ENCODE measurements at regions not wholly inside any gene's neighbourhood (a gene's known extent, or its start where the extent isn't known, plus 50 kb on each side); places are given as distances from the start of the nearest gene placed in this dataset.

GRCh38 chr3:18058666-18059065, 316.2 kb upstream of the TBC1D5 start:
- Histone ChIP-seq H3K27me3 (ENCODE audit: insufficient read depth, low read length, poor library complexity) (no peaks in the 10 kb centered on the region), H3K79me1 (ENCODE audit: low read length) (no peaks in the 10 kb centered on the region), H2BK15ac (replicated peaks; ENCODE audit: low read depth) (no peak overlapping the region), H2BK120ac (ENCODE audit: low read depth, low read length) (no peak overlapping the region), H3K18ac (ENCODE audit: low read length) (no peak overlapping the region), H3K56ac (ENCODE audit: low read length) (no peak overlapping the region), H4K8ac (ENCODE audit: low read depth, low read length) (no peak overlapping the region), H3K79me2 (ENCODE audit: control insufficient read depth, insufficient read depth, low read length) (no peaks in the 10 kb centered on the region), H3K36me3 (ENCODE audit: control insufficient read depth, insufficient read depth, low read length) (no peaks in the 10 kb centered on the region), H2AK5ac (ENCODE audit: low read length) (no peak overlapping the region), H3K4me3 (ENCODE audit: low read length) (no peak overlapping the region), H3K9ac (ENCODE audit: low read length) (no peak overlapping the region), H3K4me2 (ENCODE audit: low read length) (no peak overlapping the region), H4K5ac (ENCODE audit: low read length) (no peak overlapping the region), H3K27ac (ENCODE audit: low read depth, low read length) (no peak overlapping the region), H3K4me1 (ENCODE audit: control insufficient read depth, low read depth, low read length) (no peaks in the 10 kb centered on the region), H2BK5ac (ENCODE audit: low read length) (no peak overlapping the region), H3K4ac (ENCODE audit: low read depth, low read length) (no peak overlapping the region), H3K23ac (ENCODE audit: low read length) (no peak overlapping the region)
- no peak for DNase-seq
- WGBS (ENCODE audit: extremely low coverage, insufficient coverage, low lambda C conversion rate), result no CpG with 5 or more reads among the region's 2 CpGs

- no peak overlapping the region for H3K9ac ChIP-seq (ENCODE audit: low read length)
- H3K79me1 ChIP-seq (ENCODE audit: low read length), result no peaks in the 10 kb centered on the region
- H2AK5ac ChIP-seq (ENCODE audit: low read length), result no peak overlapping the region
- H3K36me3 ChIP-seq (ENCODE audit: control insufficient read depth, insufficient read depth, low read length), result no peaks in the 10 kb centered on the region
- no peaks in the 10 kb centered on the region for H3K4me1 ChIP-seq (ENCODE audit: control insufficient read depth, low read depth, low read length)
- H2BK15ac ChIP-seq (replicated peaks; ENCODE audit: low read depth), result no peak overlapping the region
- WGBS (ENCODE audit: extremely low coverage, insufficient coverage, low lambda C conversion rate), result no CpG with 5 or more reads among the region's 2 CpGs
- no peaks in the 10 kb centered on the region for H3K27me3 ChIP-seq (ENCODE audit: insufficient read depth, low read length, poor library complexity)
- no peak overlapping the region for H3K56ac ChIP-seq (ENCODE audit: low read length)
- no peak overlapping the region for H3K27ac ChIP-seq (ENCODE audit: low read depth, low read length)
- no peak overlapping the region for H4K8ac ChIP-seq (ENCODE audit: low read depth, low read length)
- no peak overlapping the region for H2BK5ac ChIP-seq (ENCODE audit: low read length)
- no peak overlapping the region for H3K4ac ChIP-seq (ENCODE audit: low read depth, low read length)
- H3K4me3 ChIP-seq (ENCODE audit: low read length), result no peak overlapping the region
- H3K23ac ChIP-seq (ENCODE audit: low read length), result no peak overlapping the region
- H3K4me2 ChIP-seq (ENCODE audit: low read length), result no peak overlapping the region
- no peak for DNase-seq
- no peak overlapping the region for H4K5ac ChIP-seq (ENCODE audit: low read length)
- H3K79me2 ChIP-seq (ENCODE audit: control insufficient read depth, insufficient read depth, low read length), result no peaks in the 10 kb centered on the region
- no peak overlapping the region for H3K18ac ChIP-seq (ENCODE audit: low read length)
- no peak overlapping the region for H2BK120ac ChIP-seq (ENCODE audit: low read depth, low read length)
These were observed 315.1 kb upstream of the TBC1D5 start for GRCh38 chr3:18057471-18058091.

GRCh38 chr3:18054625-18055024, 312.2 kb upstream of the TBC1D5 start:
- no peak overlapping the region for H3K4ac ChIP-seq (ENCODE audit: low read depth, low read length)
- no peak overlapping the region for H4K5ac ChIP-seq (ENCODE audit: low read length)
- no peak overlapping the region for H3K9ac ChIP-seq (ENCODE audit: low read length)
- H3K4me1 ChIP-seq (ENCODE audit: control insufficient read depth, low read depth, low read length), result no peaks in the 10 kb centered on the region
- no peak overlapping the region for H2AK5ac ChIP-seq (ENCODE audit: low read length)
- H3K23ac ChIP-seq (ENCODE audit: low read length), result no peak overlapping the region
- H4K8ac ChIP-seq (ENCODE audit: low read depth, low read length), result no peak overlapping the region
- no peaks in the 10 kb centered on the region for H3K79me1 ChIP-seq (ENCODE audit: low read length)
- no peak for DNase-seq
- no peak overlapping the region for H3K4me2 ChIP-seq (ENCODE audit: low read length)
- H3K36me3 ChIP-seq (ENCODE audit: control insufficient read depth, insufficient read depth, low read length), result no peaks in the 10 kb centered on the region
- H3K18ac ChIP-seq (ENCODE audit: low read length), result no peak overlapping the region
- H3K27me3 ChIP-seq (ENCODE audit: insufficient read depth, low read length, poor library complexity), result no peaks in the 10 kb centered on the region
- no peak overlapping the region for H2BK5ac ChIP-seq (ENCODE audit: low read length)
- no peaks in the 10 kb centered on the region for H3K79me2 ChIP-seq (ENCODE audit: control insufficient read depth, insufficient read depth, low read length)
- no peak overlapping the region for H2BK120ac ChIP-seq (ENCODE audit: low read depth, low read length)
- WGBS (ENCODE audit: extremely low coverage, insufficient coverage, low lambda C conversion rate), result no CpG with 5 or more reads among the region's 1 CpG
- no peak overlapping the region for H3K4me3 ChIP-seq (ENCODE audit: low read length)
- no peak overlapping the region for H2BK15ac ChIP-seq (replicated peaks; ENCODE audit: low read depth)
- no peak overlapping the region for H3K27ac ChIP-seq (ENCODE audit: low read depth, low read length)
- no peak overlapping the region for H3K56ac ChIP-seq (ENCODE audit: low read length)

GRCh38 chr3:18051306-18051705, 308.9 kb upstream of the TBC1D5 start:
- Histone ChIP-seq H3K23ac (ENCODE audit: low read length) (no peak overlapping the region), H4K5ac (ENCODE audit: low read length) (no peak overlapping the region), H3K27ac (ENCODE audit: low read depth, low read length) (no peak overlapping the region), H3K18ac (ENCODE audit: low read length) (no peak overlapping the region), H3K36me3 (ENCODE audit: control insufficient read depth, insufficient read depth, low read length) (no peaks in the 10 kb centered on the region), H2BK15ac (replicated peaks; ENCODE audit: low read depth) (no peak overlapping the region), H3K79me1 (ENCODE audit: low read length) (no peaks in the 10 kb centered on the region), H3K9ac (ENCODE audit: low read length) (no peak overlapping the region), H2BK120ac (ENCODE audit: low read depth, low read length) (no peak overlapping the region), H3K4ac (ENCODE audit: low read depth, low read length) (no peak overlapping the region), H3K4me2 (ENCODE audit: low read length) (no peak overlapping the region), H3K4me3 (ENCODE audit: low read length) (no peak overlapping the region), H3K79me2 (ENCODE audit: control insufficient read depth, insufficient read depth, low read length) (no peaks in the 10 kb centered on the region), H2BK5ac (ENCODE audit: low read length) (no peak overlapping the region), H3K56ac (ENCODE audit: low read length) (no peak overlapping the region), H2AK5ac (ENCODE audit: low read length) (no peak overlapping the region), H3K4me1 (ENCODE audit: control insufficient read depth, low read depth, low read length) (no peaks in the 10 kb centered on the region), H3K27me3 (ENCODE audit: insufficient read depth, low read length, poor library complexity) (no peaks in the 10 kb centered on the region), H4K8ac (ENCODE audit: low read depth, low read length) (no peak overlapping the region)
- DNase-seq, result no peak
- no CpG with 5 or more reads among the region's 3 CpGs for WGBS (ENCODE audit: extremely low coverage, insufficient coverage, low lambda C conversion rate)

- Histone ChIP-seq H3K27ac (ENCODE audit: low read depth, low read length) (no peak overlapping the region), H3K4ac (ENCODE audit: low read depth, low read length) (no peak overlapping the region), H3K4me2 (ENCODE audit: low read length) (no peak overlapping the region)
These were observed 306.7 kb upstream of the TBC1D5 start for GRCh38 chr3:18049096-18049495.

GRCh38 chr3:18047052-18047451, 304.6 kb upstream of the TBC1D5 start:
- Histone ChIP-seq H3K18ac (ENCODE audit: low read length) (no peak overlapping the region), H2BK5ac (ENCODE audit: low read length) (no peak overlapping the region), H3K4me2 (ENCODE audit: low read length) (no peak overlapping the region), H4K8ac (ENCODE audit: low read depth, low read length) (no peak overlapping the region), H3K4ac (ENCODE audit: low read depth, low read length) (no peak overlapping the region), H3K4me3 (ENCODE audit: low read length) (no peak overlapping the region), H3K56ac (ENCODE audit: low read length) (no peak overlapping the region), H3K36me3 (ENCODE audit: control insufficient read depth, insufficient read depth, low read length) (no peaks in the 10 kb centered on the region), H4K5ac (ENCODE audit: low read length) (no peak overlapping the region), H2BK120ac (ENCODE audit: low read depth, low read length) (no peak overlapping the region), H3K27me3 (ENCODE audit: insufficient read depth, low read length, poor library complexity) (no peaks in the 10 kb centered on the region), H3K4me1 (ENCODE audit: control insufficient read depth, low read depth, low read length) (no peaks in the 10 kb centered on the region), H3K79me2 (ENCODE audit: control insufficient read depth, insufficient read depth, low read length) (no peaks in the 10 kb centered on the region), H2AK5ac (ENCODE audit: low read length) (no peak overlapping the region), H3K27ac (ENCODE audit: low read depth, low read length) (no peak overlapping the region), H3K79me1 (ENCODE audit: low read length) (no peaks in the 10 kb centered on the region), H3K9ac (ENCODE audit: low read length) (no peak overlapping the region), H3K23ac (ENCODE audit: low read length) (no peak overlapping the region), H2BK15ac (replicated peaks; ENCODE audit: low read depth) (no peak overlapping the region)
- no CpG with 5 or more reads among the region's 2 CpGs for WGBS (ENCODE audit: extremely low coverage, insufficient coverage, low lambda C conversion rate)
- DNase-seq, result no peak

More at GRCh38 chr3:18049096-18049495, 306.7 kb upstream of the TBC1D5 start:
- no peak overlapping the region for H2BK5ac ChIP-seq (ENCODE audit: low read length)
- no peaks in the 10 kb centered on the region for H3K79me2 ChIP-seq (ENCODE audit: control insufficient read depth, insufficient read depth, low read length)
- no peak overlapping the region for H3K9ac ChIP-seq (ENCODE audit: low read length)
- H2BK120ac ChIP-seq (ENCODE audit: low read depth, low read length), result no peak overlapping the region
- H2AK5ac ChIP-seq (ENCODE audit: low read length), result no peak overlapping the region
- H4K5ac ChIP-seq (ENCODE audit: low read length), result no peak overlapping the region
- H2BK15ac ChIP-seq (replicated peaks; ENCODE audit: low read depth), result no peak overlapping the region
- H3K36me3 ChIP-seq (ENCODE audit: control insufficient read depth, insufficient read depth, low read length), result no peaks in the 10 kb centered on the region
- no peak overlapping the region for H3K56ac ChIP-seq (ENCODE audit: low read length)
- H3K23ac ChIP-seq (ENCODE audit: low read length), result no peak overlapping the region
- no peaks in the 10 kb centered on the region for H3K27me3 ChIP-seq (ENCODE audit: insufficient read depth, low read length, poor library complexity)
- H3K79me1 ChIP-seq (ENCODE audit: low read length), result no peaks in the 10 kb centered on the region
- H3K4me1 ChIP-seq (ENCODE audit: control insufficient read depth, low read depth, low read length), result no peaks in the 10 kb centered on the region
- H4K8ac ChIP-seq (ENCODE audit: low read depth, low read length), result no peak overlapping the region
- DNase-seq, result no peak
- WGBS (ENCODE audit: extremely low coverage, insufficient coverage, low lambda C conversion rate), result no CpG with 5 or more reads among the region's 4 CpGs
- no peak overlapping the region for H3K18ac ChIP-seq (ENCODE audit: low read length)
- no peak overlapping the region for H3K4me3 ChIP-seq (ENCODE audit: low read length)
